Frontal cortex (tissue), 3 donors: ENCODE measurements at regions not wholly inside any gene's neighbourhood (a gene's known extent, or its start where the extent isn't known, plus 50 kb on each side); places are given as distances from the start of the nearest gene placed in this dataset.

ENCODE experiments used
- DNase-seq, 2 donors: peaks; one replicate each; pipeline ENCODE4 v3.0.0; 2012; ENCODE audit warnings: low spot score in 2 of 2
- FAIRE-seq: peaks from 2 replicates; lab custom pipeline; 2012; peaks lifted over from hg19 to GRCh38; lab: Jason Lieb, UNC
- donor health status: control.
- donor health status: control.
- donor health status: control.

DNA sequence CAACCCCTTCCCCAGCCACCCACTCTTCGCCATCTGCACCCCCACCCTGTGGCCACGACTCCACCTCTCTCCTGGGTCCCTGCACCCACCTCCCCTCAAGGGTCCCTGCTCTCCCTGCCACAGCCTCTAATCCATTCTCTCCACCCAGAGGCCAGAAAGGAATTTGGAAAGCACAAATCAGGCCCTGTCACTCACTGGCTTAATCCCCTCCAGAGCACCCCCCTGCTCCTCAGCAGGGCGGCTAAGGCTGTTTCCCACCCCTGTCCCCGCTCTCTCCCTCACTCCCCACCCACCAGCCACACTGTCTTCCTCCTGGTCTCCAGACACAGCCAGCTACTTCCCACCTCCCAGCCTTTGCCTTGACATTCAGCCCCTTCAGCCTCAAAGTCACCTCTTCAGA, 150.0 kb upstream of the LINGO1 start:
- FAIRE-seq (no peak), DNase-seq (no peak)

DNA sequence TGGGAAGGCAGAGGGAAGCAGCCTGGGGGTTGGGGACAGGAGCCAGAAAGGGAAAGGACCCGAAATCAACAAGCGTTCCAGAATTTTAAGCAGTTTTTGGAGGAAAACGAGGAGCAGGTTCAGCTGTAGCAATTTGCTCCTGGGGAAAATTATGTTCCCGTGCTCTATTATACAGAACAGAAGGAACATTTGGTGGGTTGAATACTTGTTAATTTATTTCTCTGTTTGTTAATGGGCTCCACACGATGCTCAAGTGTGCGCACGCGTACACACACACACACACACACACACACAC, 149.2 kb upstream of the LINGO1 start:
- DNase-seq = no peak
- no peak for FAIRE-seq

DNA sequence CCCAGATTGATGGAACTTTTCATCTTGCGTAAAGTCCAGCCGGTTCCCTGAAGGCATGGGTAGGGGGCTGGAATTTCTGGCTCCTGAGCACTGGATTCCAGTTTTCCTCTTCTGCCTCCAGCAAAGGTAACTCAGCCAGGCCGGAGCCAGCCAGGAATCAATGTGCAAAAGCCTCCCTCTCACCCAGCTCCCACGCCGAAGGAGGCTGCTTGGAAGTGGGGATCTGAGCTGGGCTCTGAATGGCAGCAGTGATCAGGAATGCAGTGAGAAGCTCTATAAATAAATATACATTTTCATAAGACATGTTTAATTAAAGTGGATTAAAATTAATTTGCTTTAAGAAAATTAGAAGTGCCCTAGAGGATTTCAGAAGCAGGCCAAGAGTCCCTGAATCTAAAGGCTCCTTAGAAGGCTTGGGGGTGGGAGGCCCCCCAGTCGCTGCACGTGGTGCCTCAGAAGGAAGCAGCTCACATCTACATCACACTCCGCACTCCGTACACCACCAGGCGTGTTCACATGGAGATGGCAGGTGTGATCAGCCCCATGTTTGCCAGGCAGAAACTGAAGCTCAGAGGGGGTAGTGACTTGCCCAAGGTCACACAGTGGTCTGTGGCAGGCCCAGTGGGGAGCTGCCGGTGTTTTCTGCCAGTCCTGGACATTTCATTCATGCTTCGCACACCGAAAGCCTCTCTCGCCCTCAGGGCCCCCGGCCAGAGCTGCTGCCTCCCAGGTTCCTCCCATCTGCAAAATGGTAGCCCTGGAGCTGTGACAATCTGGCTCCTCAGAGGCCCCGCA, 148.6 kb upstream of the LINGO1 start:
- DNase-seq (no peak), FAIRE-seq (no peak)

DNA sequence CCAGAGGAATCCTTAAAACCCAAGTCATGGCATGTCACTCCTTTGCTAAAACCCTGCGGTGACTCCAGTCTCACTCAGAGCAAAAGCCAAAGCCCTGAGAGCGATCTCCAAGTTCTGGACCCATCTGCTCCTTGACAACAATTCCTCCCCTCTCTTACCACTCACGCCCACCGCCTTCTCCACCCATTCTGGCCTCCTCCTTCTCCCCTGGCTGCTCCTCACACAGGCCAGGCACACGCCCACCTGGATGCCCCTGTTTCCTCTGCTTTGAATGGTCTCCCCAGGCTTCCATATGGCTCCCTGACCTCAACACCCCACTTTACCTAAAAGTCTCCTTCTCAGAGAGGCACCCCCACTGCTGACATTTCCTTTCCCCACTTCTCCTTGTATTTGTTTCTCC, 146.1 kb upstream of the LINGO1 start:
- no peak for FAIRE-seq

DNA sequence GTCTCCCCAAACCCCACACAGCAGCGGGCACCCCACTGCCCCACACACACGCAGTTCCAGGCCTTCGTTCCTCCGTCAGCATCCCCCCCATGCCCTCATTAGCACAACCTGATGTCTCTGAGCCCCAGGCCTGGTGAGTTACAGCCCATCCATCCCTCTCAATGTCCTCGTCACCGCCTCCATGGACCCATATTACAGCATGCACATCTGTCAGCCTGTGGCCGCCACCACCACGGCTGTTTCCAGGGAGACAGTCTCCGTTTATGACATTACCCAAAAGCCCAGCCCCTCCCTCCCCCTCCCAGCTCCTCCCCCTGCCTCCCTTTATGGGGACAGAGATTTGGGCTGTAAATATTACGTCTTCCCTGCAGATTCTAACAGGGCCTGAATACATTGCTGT, 143.1 kb upstream of the LINGO1 start:
- FAIRE-seq (no peak), DNase-seq (no peak)

More for the DNA sequence above, 146.1 kb upstream of the LINGO1 start:
- DNase-seq = no peak

DNA sequence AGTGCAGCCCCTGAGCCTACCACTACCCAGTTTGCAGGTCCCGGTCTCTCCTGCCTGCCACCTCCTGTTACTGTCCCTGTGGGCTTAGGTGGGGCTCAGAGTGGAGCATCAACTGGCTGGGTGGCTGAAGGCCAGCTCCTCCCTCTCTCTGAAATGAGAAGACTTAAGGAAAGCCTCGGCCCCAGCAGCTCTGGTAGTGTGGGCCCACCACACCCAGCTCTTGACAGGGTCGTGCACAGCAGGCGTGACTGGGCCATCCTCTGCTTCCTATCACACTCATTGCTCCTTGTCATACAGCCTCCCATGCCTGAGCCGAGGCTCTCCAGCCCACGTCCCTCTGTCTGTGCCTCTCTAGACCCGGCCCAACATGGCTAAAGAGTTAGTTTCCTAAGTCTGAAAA, 142.7 kb upstream of the LINGO1 start:
- FAIRE-seq (no peak), DNase-seq (no peak)

DNA sequence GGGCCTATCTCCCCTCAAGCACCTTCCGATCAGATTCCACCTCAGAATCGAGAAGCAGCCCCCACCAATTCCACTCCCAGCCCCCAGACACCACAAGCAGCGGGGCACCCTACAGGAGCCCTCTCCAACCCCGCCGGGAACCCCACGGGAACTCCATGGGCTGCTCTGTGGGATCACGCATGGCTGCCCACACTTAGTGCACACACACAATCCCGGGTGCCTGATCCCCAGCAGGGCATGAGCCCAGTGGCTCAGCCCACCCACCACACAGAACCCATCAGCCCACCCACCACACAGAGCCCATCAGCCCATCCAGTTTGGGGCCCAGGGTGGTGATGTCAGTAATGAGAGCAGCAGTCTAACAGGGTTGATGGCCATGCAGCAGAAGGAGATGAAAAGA, 141.6 kb upstream of the LINGO1 start:
- FAIRE-seq = no peak
- DNase-seq = no peak

DNA sequence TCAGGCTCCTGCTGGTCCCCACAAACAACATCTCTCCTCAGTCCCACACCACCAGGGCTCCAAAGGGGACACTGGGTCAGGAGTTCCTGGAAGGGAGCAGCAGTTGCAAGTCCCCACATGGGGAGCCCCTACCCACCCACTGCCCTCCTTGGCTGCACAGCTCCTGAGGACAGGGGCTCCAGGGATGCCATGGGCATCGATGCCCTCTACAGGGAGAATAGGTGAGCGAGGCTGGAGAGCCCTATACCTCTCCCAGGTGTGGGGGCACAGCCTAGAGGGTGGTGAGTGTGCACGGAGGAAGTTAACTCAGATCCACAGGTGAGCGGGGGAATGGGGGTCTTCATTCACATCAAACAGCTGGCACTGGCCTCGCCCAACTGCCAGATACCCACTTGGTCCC, 141.2 kb upstream of the LINGO1 start:
- FAIRE-seq (no peak), DNase-seq (no peak)

DNA sequence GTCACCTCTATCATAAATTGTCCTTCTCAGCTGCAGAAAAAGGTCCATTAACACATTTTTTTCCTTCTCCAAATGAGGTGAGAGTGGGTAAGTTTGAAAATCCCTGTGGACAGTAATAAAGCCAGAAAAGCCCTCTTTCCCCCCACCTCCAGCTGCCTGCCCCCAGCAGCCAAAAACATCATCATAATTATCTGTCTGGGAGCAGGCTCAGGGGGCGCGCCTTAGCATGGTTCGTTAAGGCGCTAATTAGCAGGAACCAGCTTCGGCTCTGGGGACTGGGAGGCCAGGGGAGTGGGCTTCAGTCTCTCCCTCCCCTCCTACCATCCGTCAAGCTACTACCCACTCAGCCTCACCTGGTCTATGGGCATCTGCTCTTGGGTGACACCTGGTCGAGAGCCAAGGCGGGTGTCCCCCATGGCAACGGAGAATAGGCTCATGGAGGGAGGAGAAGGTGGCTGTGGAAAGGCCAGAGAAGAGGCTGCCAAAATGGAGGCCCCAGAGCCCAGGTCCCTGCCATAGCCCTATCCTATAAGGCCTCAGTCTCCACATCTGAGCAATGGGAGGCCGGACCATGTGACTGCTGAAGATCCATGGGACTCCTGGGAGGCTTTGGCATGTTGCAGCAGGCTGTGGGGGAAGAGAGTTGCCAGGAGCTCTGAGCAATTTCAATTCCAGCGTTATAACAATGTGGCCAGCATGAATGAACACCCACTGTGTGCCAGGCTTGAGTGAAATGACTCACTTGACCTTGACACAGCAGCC, 140.1 kb upstream of the LINGO1 start:
- FAIRE-seq = no peak
- DNase-seq = no peak

DNA sequence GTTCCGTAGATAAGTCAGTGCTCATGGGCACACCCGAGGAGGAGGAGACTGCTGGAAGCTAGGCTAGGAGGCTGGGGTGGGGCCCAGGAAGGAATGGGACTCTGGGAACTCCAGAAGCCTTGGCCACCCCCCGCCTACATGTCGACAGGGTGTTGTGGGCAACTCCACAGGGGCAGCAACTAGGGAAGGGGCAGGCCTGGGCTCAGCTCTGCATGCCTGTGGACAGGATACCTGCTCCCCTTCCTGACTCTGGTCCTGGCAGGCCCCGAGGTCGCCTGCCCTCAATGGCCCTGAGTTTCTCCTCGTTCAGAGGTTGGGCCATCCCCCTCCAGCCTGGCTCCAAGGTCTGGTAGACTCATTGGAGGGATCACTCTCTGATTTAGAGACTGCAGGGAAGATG, 138.9 kb upstream of the LINGO1 start:
- DNase-seq (no peak), FAIRE-seq (no peak)

DNA sequence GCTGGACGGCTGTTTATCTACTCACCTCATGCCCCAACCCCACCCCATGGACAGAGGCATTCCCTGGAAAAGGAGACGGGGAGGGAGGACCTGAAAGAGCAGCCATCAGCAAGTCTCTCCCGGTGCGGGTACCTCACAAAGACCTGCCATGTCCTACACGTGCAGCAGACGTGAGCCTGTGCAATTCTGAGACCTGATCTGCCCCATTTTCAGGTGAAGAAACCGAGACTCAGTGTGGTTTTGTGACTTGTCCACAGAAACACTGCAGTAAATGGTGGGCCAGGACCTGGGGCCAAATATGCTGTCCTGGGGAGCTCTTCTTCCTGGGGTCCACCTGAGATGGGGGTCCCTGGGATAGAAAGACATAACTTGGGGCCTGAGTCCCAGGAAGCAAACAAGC, 137.0 kb upstream of the LINGO1 start:
- no peak for FAIRE-seq
- DNase-seq = no peak

DNA sequence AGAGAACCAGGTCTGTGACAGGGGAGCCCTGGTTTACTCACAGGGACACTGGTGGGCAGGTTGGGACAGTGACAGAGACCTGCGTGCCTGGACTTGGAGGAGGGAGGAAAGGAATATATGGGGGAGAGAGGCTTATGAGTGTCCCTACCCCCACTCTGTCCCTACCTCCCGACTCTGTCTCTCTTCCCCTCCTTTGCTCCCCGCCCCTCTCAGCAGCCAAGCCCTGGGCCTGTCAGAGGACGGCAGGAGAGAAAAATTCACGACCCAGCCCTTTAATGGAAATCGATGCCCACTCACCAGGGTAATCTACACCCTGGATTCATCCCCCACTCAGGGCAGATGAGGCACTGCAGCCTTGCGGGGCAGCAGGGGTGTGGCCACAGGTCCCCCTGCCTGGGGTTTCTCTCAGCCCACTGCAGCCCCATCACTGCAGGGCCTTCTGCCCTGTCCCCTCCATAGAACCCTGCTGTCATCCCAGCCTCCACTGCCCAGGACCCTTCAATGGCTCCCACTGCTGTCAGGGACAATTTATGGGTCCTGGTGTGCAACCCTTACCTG, 135.9 kb upstream of the LINGO1 start:
- FAIRE-seq (no peak), DNase-seq (no peak)

DNA sequence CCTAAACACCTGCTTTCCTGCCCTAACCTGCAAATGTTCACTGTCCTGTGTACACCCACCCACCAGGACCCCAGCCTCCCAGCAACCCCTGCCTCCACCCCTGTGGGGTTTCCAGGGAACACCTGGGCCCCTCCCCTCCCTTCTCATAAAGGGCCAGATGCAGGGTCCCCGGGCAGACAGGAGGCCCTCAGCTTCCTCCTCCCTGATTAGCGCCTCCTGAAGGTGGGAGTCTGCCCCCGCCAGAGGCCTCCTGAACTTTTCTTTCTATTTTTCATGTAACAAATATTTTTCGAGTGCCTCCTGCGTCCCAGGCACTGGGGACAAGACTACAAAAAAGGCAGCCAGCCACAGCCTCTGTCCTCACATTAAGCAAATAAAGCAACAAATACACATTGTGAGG, 135.4 kb upstream of the LINGO1 start:
- DNase-seq = no peak
- FAIRE-seq = no peak

DNA sequence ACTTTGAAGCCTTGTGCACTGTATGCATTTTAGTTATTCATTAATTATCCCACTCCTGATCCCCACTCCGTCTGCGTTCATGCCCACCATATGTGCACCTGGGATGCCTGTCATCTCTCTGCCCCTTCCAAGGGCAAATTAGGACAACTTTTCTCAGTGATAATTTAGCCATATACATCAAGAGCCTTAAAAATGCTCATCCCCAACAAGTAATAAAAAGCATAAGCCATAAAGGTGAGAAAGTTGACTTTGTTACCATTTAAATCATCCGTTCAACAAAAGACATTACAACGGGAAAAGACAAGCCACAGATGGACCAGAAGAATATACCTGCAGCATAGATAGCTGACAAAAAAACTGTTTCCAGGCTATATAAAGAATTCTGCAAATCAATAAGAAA, 131.4 kb upstream of the LINGO1 start:
- DNase-seq (no peak), FAIRE-seq (no peak)

DNA sequence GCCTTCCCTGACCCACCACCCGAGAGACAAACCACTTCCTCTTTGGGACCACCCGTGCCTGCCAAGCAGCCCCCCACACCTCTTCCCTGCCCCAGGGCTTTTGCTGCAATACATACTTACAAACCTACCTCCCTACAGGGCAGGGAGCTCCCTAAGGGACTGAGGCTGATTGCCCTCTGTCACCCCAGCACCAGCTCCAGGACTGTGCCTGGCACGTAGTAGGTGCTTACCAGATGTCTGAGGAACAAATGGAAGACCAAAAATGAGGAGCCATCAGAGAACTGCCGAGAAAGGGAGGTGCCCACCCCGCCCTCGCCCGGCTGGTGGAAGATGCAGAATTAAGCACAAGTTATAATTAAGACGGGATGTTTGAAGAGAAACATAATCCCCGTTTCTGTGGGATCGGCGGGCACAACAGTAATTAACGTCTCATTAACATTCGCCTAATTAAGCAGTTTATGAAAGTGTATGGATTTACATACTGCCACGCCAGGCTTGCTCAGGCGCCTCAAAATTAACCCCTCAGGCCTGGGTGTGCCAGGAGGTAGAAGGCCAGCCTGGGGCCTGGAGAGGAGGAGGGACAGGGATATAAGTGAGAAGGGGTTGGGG, 130.1 kb upstream of the LINGO1 start:
- no peak for FAIRE-seq
- no peak for DNase-seq

DNA sequence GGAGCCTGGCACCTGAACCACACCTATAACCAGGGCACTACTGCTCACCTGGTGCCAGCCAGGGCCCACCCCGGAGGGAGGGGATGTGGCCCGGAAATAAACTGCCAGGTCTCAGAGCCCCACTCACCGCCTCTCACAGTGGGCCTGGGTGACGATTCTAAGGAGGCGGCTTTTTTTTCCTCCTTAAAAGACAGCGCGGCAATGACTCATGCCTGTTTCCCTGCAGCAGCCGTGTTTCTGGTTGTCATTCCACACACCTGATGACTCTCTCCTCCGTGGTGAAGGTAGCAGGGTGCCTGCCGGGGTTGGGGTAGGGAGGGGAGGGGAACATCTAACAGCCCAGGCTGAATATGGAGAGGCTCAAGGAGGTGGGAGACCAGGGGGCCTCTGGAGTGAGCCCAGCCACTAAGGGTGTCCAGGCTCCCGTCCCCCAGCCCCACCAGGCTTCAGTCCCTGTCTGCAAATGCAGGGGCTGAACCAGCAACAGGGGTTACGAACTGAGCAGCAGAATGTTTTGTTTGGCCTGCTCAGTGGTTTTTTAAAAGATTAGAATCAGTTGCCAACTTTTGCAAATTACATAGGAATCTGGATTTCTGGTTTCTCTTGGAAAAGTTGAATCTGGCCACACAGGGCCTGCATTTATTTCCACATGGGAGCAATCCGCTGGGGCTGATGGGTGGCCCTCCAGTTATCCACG, 127.3 kb upstream of the LINGO1 start:
- DNase-seq (no peak), FAIRE-seq (no peak)

DNA sequence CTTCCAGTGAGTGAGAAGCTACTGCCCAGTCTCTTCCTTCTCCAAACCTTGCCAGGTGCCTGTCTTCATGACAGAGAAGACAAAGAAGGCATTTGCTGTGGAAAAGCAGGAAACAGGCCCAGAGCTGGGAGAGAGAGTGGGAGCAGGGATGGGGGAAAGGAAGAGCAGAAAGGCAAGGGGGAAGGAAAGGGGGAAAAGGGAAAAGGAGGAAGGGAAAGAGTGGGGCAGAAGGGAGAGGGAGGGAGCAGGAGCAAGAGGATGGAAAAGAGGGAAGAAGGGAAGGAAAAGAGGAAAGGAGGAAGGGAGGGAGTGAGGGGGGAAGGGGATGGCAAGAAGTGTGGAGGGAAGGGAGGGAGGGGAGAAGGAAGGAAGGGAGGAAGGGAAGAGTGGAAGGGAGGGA, 121.2 kb upstream of the LINGO1 start:
- no peak for DNase-seq
- no peak for FAIRE-seq

DNA sequence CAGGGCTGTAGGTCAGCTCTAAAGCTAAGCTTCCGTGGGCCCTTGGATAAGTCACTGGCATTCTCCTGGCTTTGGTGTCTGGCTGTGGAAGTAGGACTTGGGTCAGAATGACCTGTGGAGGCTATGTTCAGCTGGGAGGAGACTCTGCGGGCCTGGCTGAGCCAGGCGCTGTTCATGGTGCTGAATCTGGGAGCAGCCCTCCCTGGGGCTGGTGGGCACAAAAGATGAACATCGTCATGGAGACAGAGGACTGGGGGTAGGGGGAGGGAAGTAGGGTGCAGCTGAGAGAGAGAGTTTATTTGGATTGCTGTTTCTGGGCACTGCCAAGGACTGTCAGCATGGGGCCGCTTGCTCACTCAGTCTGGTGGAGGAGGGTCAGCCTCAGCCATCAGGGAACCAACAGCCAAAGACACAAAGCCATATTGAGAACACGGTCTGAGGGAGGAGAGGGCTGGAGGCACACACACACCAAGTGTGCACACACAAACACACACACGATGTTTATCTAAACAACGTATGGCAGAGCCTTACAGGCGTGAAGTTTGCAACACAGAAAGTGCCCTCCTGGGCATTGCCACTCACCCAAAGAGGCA, 120.7 kb upstream of the LINGO1 start:
- FAIRE-seq (no peak), DNase-seq (peak in 1 of 2 donors; percentile 20)

DNA sequence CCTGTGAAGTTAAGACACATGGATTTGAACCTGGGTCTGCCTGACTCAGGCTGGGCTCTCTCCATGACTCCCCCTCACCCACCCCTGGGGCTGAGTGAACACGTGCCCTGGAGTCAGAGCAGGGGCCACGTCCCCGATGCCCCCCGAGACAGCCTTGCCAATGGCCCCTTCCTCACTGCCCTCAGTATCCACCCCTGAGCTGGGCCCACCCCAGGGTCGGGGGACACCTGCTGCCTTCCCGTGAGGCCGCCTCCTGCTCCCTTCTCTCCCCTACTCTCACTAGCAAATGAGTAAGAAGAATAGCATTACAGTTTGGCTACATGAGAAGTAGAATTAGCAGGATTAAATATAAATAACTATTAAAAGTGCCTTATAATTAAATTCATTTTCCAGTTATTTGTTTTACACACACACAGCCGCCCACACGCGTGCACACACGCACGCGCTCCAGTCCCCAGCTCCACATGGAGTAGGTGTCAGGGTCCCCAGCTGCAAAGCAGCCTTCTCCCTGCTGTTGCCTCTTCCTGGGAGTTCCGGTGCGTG, 117.4 kb upstream of the LINGO1 start:
- no peak for DNase-seq
- FAIRE-seq = no peak
